A549 (cell line): ENCODE measurements at regions not wholly inside any gene's neighbourhood (a gene's known extent, or its start where the extent isn't known, plus 50 kb on each side); places are given as distances from the start of the nearest gene placed in this dataset.

Experiments
- RAD21 ChIP-seq, 2 experiments: fragments of >200 bp in 1 of 2; sonication (Bioruptor Twin) in 1 of 2; formaldehyde crosslinking in 1 of 2; IDR thresholded peaks in 1 of 2; conservative IDR thresholded peaks in 1 of 2; 2 replicates in 1 of 2; 3 replicates in 1 of 2; pipeline ENCODE4 v1.6.1; 2012 to 2018; ENCODE audit warnings: inconsistent platforms in 1 of 2
- RFX5 ChIP-seq: fragments of 450-650 bp; IDR thresholded peaks from 2 replicates; pipeline ENCODE4 v1.7.1; 2014; ENCODE audit warnings: antibody characterized with exemption, mild to moderate bottlenecking, moderate library complexity

DNA sequence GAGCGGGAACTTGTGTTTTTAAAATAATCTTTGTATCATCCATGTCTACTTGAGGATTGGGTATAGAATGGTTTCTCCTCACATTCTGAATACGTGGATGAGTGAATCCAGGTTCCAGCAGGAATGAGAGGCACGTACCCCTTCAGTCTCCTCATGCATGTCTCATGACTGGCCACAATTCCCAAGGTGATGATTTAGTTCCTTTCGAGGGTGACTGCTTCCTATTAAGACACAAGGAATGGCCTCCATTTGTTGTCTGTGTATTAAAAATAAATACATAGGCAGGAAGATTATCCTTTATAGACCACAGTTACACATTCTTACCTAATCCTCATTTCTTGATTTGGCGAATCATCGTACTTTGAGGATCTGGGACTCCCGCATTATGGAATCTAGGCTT, 217.0 kb upstream of the LRIG1 start:
- no peak for TF ChIP-seq RFX5
- no peak for TF ChIP-seq RAD21 (conservative IDR thresholded peaks at IDR 0.05 in 1 of 2, IDR thresholded peaks at IDR 0.05 in 1 of 2)
